ENCODE measurements at regions not wholly inside any gene's neighbourhood (a gene's known extent, or its start where the extent isn't known, plus 50 kb on each side); places are given as distances from the start of the nearest gene placed in this dataset.
A peak's percentile ranks its signal among the peaks of the same experiment; 100 is the strongest.

DNA sequence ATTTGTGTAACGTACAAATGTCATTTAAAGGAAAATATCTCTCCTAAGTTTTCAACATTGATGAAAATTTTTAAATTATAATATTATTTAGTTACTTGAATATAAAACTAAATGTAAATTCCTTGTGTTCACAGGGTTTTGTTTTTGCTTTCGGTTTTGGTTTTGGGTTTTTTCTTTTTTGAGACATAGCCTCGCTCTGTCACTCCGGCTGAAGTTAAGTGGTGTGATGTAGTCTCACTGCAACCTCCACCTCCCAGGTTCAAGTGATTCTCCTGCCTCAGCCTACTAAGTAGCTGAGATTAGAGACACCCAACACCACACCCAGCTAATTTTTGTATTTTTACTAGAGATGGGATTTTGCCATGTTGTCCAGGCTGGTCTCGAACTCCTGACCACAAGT is 79.3 kb upstream of the TCF12 start:
- TF ChIP-seq, protein P1, sequence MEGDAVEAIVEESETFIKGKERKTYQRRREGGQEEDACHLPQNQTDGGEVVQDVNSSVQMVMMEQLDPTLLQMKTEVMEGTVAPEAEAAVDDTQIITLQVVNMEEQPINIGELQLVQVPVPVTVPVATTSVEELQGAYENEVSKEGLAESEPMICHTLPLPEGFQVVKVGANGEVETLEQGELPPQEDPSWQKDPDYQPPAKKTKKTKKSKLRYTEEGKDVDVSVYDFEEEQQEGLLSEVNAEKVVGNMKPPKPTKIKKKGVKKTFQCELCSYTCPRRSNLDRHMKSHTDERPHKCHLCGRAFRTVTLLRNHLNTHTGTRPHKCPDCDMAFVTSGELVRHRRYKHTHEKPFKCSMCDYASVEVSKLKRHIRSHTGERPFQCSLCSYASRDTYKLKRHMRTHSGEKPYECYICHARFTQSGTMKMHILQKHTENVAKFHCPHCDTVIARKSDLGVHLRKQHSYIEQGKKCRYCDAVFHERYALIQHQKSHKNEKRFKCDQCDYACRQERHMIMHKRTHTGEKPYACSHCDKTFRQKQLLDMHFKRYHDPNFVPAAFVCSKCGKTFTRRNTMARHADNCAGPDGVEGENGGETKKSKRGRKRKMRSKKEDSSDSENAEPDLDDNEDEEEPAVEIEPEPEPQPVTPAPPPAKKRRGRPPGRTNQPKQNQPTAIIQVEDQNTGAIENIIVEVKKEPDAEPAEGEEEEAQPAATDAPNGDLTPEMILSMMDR (IDR thresholded peaks at IDR 0.05; ENCODE audit: control insufficient read depth, insufficient read depth, low read depth, low read length, missing control alignments): no peak
- H3K4me3 ChIP-seq (ENCODE audit: control insufficient read depth, low read depth, low read length): no peak overlapping the region

DNA sequence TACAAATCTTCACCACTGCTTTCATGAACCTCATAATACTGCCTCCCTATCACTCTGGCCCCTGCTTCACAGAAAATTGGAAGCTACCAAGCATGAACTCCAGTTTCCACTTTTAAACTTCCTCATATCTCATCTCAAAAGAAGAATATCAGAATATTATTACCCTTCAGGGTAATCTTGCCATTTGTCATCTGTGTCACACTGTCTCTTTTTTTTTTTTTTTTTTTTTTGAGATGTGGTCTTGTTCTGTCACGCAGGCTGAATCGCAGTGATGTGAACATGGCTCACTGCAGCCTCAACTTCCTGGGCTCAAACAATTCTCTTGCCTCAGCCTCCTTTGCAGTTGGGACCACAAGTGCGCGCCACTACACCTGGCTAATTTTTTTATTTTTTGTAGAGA is 80.4 kb upstream of the TCF12 start:
- TF ChIP-seq, protein P1 (IDR thresholded peaks at IDR 0.05; ENCODE audit: control insufficient read depth, insufficient read depth, low read depth, low read length, missing control alignments): no peak
- DNase-seq (ENCODE audit: low read depth): no peak
- no peak overlapping the region for H3K4me3 ChIP-seq (ENCODE audit: control insufficient read depth, low read depth, low read length)

More for the DNA sequence above, 79.3 kb upstream of the TCF12 start:
- DNase-seq (ENCODE audit: low read depth): no peak

GRCh38 chr15:56837273-56837672 is 81.2 kb upstream of the TCF12 start:
- H3K4me3 ChIP-seq (ENCODE audit: control insufficient read depth, low read depth, low read length): no peak overlapping the region
- peak; percentile 11 for DNase-seq (ENCODE audit: low read depth)
- TF ChIP-seq, protein P1 (IDR thresholded peaks at IDR 0.05; ENCODE audit: control insufficient read depth, insufficient read depth, low read depth, low read length, missing control alignments): no peak

GRCh38 chr15:56835718-56836171 is 82.7 kb upstream of the TCF12 start:
- TF ChIP-seq, protein P1 (IDR thresholded peaks at IDR 0.05; ENCODE audit: control insufficient read depth, insufficient read depth, low read depth, low read length, missing control alignments): no peak
- DNase-seq (ENCODE audit: low read depth): peak; percentile 29
- no peak overlapping the region for H3K4me3 ChIP-seq (ENCODE audit: control insufficient read depth, low read depth, low read length)

GRCh38 chr15:56832125-56832524 is 86.3 kb upstream of the TCF12 start:
- no peak overlapping the region for H3K4me3 ChIP-seq (ENCODE audit: control insufficient read depth, low read depth, low read length)
- DNase-seq (ENCODE audit: low read depth): no peak
- TF ChIP-seq, protein P1 (IDR thresholded peaks at IDR 0.05; ENCODE audit: control insufficient read depth, insufficient read depth, low read depth, low read length, missing control alignments): no peak

- no peak for DNase-seq (ENCODE audit: low read depth)
- H3K4me3 ChIP-seq (ENCODE audit: control insufficient read depth, low read depth, low read length): no peak overlapping the region
- TF ChIP-seq, protein P1 (IDR thresholded peaks at IDR 0.05; ENCODE audit: control insufficient read depth, insufficient read depth, low read depth, low read length, missing control alignments): no peak
Observed at GRCh38 chr15:56831467-56832005, 86.9 kb upstream of the TCF12 start.

Measured in AG09309 (cell line).